GM13977 (cell line): ENCODE measurements at regions not wholly inside any gene's neighbourhood (a gene's known extent, or its start where the extent isn't known, plus 50 kb on each side); places are given as distances from the start of the nearest gene placed in this dataset.

ENCODE experiments used
- DNase-seq: peaks from one replicate; pipeline ENCODE4 v3.0.0; 2012; ENCODE audit warnings: low spot score
- in situ Hi-C: fragments of 300-500 bp; cut with MboI; formaldehyde crosslinking; loops from one replicate; pipeline ENCODE4 v1.12.0; 2022; ENCODE audit warnings: low sequenced_read_pairs, low pct_unique_long_range_greater_than_20kb, mixed read lengths, inconsistent platforms; ENCODE audit not compliant: unreplicated experiment
- TF ChIP-seq, protein P1 (sequence below): IDR thresholded peaks from 2 replicates; pipeline ENCODE4 v1.5.1; 2012; ENCODE audit warnings: mild to moderate bottlenecking, control low read depth; ENCODE audit not compliant: insufficient read depth; ENCODE audit errors: extremely low read depth, missing control alignments

DNA sequence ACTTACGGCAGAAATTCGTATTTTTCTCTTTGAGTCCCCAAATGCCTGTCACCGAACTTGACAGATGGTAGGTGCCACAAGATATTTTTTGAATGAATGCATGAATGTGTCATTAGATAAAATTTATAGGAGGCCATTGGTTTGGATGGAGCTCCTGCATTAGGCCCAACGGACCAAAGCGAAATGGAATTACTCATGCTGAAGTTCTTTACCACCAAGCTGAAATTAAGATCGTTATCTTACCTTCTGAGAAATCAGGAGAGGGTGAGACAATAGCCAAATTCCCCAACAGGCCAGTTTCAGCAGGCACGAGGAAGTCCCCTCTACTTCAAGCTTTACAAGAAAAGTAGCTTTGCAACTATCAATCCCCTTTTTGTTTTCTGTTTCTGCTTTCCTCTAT is 452.5 kb upstream of the ARGLU1 start:
- DNase-seq = no peak
- TF ChIP-seq, protein P1, sequence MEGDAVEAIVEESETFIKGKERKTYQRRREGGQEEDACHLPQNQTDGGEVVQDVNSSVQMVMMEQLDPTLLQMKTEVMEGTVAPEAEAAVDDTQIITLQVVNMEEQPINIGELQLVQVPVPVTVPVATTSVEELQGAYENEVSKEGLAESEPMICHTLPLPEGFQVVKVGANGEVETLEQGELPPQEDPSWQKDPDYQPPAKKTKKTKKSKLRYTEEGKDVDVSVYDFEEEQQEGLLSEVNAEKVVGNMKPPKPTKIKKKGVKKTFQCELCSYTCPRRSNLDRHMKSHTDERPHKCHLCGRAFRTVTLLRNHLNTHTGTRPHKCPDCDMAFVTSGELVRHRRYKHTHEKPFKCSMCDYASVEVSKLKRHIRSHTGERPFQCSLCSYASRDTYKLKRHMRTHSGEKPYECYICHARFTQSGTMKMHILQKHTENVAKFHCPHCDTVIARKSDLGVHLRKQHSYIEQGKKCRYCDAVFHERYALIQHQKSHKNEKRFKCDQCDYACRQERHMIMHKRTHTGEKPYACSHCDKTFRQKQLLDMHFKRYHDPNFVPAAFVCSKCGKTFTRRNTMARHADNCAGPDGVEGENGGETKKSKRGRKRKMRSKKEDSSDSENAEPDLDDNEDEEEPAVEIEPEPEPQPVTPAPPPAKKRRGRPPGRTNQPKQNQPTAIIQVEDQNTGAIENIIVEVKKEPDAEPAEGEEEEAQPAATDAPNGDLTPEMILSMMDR = no peak
- in situ Hi-C loops = no loop called here

DNA sequence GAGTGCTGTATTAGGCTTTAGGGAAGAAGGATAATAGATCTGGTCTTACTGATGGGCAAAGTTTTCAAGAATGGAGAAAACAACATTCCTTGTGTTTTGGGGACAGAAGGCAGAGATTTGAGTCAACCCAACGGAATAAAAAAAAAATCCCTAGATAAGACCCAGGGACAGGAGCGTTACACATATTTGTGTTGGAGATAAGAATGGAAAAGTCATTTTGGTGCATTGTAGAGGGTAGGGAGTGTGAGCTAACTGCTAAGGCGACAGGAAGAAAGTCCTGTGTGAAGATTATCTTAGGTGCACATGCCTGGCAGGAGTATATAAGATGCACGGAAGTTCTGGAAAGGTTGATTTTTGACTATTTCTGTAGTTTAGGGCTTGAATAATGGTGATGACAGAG is 450.3 kb upstream of the ARGLU1 start:
- no peak for DNase-seq
- in situ Hi-C loops = no loop called here
- TF ChIP-seq, protein P1 = no peak

DNA sequence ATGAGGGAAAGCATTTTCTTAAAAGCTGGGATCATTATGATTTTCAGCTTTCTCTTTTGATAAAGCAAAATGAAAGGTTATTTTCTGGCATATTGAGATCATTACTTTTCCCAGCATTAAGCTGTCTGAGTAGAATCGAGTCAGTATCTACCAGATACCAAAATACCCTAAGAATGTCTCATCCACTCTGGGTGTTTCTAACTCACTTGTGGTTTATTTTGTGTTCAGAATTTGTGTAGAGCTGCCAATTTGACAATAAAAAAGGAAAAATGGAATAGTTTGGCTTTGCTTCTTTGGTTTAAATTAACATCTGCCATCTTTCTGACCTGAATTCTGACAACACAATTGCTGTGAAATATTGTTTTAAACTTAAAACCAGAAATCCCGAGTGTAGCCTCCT is 438.7 kb upstream of the ARGLU1 start:
- TF ChIP-seq, protein P1 = no peak
- in situ Hi-C loops = no loop called here
- no peak for DNase-seq

DNA sequence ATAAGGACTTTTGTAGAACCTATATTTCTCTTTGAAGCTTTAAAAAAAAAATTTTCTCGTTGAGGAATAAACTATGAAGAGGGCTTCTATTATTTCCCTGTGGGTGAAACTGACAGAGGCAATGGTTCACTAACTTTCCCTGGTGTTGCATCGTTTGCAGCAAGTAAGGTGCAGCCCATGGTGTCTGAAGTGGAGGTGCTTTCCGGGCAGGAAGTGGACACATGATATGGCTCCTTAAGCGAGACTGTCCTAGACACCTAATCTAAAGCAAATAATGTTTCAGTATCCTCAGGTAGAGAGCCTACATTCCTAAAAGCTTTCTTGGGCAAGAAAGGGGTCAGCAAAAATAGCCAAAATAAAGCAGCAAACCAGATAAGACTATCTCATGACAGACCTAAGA is 437.6 kb upstream of the ARGLU1 start:
- no peak for DNase-seq
- in situ Hi-C loops = no loop called here

DNA sequence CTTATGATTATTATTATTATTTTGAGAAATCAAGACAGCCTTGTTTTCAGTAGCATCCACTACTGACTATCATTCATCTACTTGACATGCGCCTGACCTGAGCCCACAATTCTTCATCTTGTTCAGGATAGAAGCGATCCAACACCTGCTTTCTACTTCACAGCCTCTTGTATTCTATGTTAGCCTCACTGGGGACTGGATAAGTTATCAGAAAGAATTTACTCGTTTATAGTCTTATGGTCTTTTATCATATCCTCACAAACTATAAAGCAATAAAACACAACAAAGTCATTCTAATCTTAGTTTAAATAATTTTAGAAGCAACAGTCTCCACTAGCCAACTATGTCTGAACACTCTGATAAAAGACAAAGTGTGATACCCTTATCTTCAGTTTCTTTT is 436.0 kb upstream of the ARGLU1 start:
- DNase-seq = no peak

More for the DNA sequence above, 437.6 kb upstream of the ARGLU1 start:
- TF ChIP-seq, protein P1 = no peak

DNA sequence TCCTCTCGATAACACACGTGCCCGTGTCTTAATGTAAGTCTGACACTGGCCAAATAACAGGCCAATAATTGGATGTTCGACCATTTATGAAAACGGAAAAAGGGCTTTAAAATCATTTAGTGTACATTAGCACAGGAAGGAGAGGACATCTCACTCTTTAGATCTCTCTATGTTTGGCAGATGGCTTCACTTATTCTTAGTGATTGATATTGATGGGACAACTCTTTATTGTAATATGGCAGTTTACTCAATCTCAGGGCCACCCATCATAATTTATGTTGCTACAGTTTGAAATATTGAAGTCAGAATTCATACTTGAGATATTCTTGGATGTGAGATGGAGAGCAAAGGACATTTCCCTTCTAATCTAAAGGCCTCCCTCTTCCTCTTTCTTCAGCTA is 430.7 kb upstream of the ARGLU1 start:
- DNase-seq = no peak
- in situ Hi-C loops = no loop called here
- TF ChIP-seq, protein P1 = no peak

More for the DNA sequence above, 436.0 kb upstream of the ARGLU1 start:
- TF ChIP-seq, protein P1 = no peak
- in situ Hi-C loops = no loop called here

DNA sequence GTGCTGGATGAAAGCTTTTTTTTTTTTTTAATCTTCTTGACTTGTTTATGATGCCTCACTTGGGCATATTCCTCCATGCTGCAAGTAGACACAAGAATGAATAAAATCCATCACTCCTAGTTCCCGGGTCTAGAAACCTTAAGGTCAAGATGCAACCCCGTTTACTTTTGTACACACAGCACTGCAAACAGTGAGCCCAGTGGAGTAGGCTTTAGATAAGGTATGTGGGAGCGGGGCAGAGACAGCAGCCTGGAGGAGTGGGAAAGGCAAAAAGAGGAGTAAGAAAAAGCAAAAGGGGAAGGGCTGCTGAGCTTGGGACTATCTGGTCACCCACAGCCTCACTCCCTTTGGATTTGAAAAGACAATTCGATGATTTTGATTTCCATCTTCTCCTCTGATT is 429.8 kb upstream of the ARGLU1 start:
- in situ Hi-C loops = no loop called here
- DNase-seq = no peak
- TF ChIP-seq, protein P1 = no peak
